SU-DHL-6 (cell line): ENCODE measurements at regions not wholly inside any gene's neighbourhood (a gene's known extent, or its start where the extent isn't known, plus 50 kb on each side); places are given as distances from the start of the nearest gene placed in this dataset.

Source experiments
- H2AFZ ChIP-seq: fragments of 200-600 bp; sonication (generic); 2 replicates; pipeline ENCODE4 v1.6.1; 2014; ENCODE audit warnings: low read depth, mild to moderate bottlenecking, moderate library complexity, mixed read lengths, antibody characterized with exemption, low read length; ENCODE audit not compliant: severe bottlenecking
- H3F3A ChIP-seq: fragments of 200-600 bp; shearing (Covaris generic); 2 replicates; pipeline ENCODE4 v1.6.0; 2016; ENCODE audit warnings: antibody characterized with exemption, mild to moderate bottlenecking; ENCODE audit not compliant: insufficient read depth
- H3K27ac ChIP-seq: fragments of 200-600 bp; sonication (generic); 2 replicates; pipeline ENCODE4 v1.5.1; 2016; ENCODE audit warnings: low read depth, mild to moderate bottlenecking, low read length, moderate library complexity, mixed read lengths
- H3K27me3 ChIP-seq: fragments of 200-600 bp; sonication (generic), shearing (Covaris generic); 2 replicates; pipeline ENCODE4 v1.6.0; 2014; ENCODE audit warnings: mild to moderate bottlenecking, low read length
- H3K36me3 ChIP-seq: fragments of 200-600 bp; sonication (generic); 2 replicates; pipeline ENCODE4 v1.6.1; 2014; ENCODE audit warnings: mild to moderate bottlenecking, low read length, mixed read lengths
- H3K4me2 ChIP-seq: fragments of 300-600, 200-600 bp; shearing (Covaris generic), sonication (generic); 2 replicates; pipeline ENCODE4 v1.6.0; 2014; ENCODE audit warnings: low read length, low read depth, mild to moderate bottlenecking; ENCODE audit not compliant: poor library complexity, severe bottlenecking
- H3K4me3 ChIP-seq: fragments of 200-600 bp; sonication (generic); 2 replicates; pipeline ENCODE4 v1.5.1; 2014; ENCODE audit warnings: antibody characterized with exemption, low read length, mild to moderate bottlenecking, mixed read lengths; ENCODE audit not compliant: insufficient read depth, poor library complexity, severe bottlenecking
- H3K79me2 ChIP-seq: fragments of 200-600 bp; sonication (generic); 2 replicates; pipeline ENCODE4 v1.6.1; 2014; ENCODE audit warnings: mild to moderate bottlenecking, low read length, moderate library complexity; ENCODE audit not compliant: insufficient read depth
- H3K9ac ChIP-seq: fragments of 200-600 bp; sonication (generic); 2 replicates; pipeline ENCODE4 v1.7.0; 2014; ENCODE audit warnings: mild to moderate bottlenecking, low read length
- H3K9me2 ChIP-seq: fragments of 200-600 bp; sonication (generic); replicated peaks from 2 replicates; pipeline ENCODE4 v1.6.1; 2014; ENCODE audit warnings: low read length; ENCODE audit not compliant: insufficient read depth
- H3K9me3 ChIP-seq: fragments of 200-600 bp; sonication (generic); 2 replicates; pipeline ENCODE4 v1.6.1; 2014; ENCODE audit warnings: low read length, mixed read lengths; ENCODE audit not compliant: insufficient read depth
- H4K20me1 ChIP-seq: fragments of 200-600 bp; sonication (generic); 2 replicates; pipeline ENCODE4 v1.6.1; 2014; ENCODE audit warnings: low read depth, mild to moderate bottlenecking, antibody characterized with exemption, low read length, moderate library complexity, mixed read lengths
- CTCF ChIP-seq: fragments of 200-600 bp; sonication (generic); IDR thresholded peaks from one replicate; pipeline ENCODE4 v1.5.1; 2017; ENCODE audit warnings: antibody characterized with exemption, mild to moderate bottlenecking, low read length, moderate library complexity; ENCODE audit not compliant: insufficient read depth, poor library complexity, severe bottlenecking
- EZH2phosphoT487 ChIP-seq: fragments of 200-600 bp; sonication (generic), shearing (Covaris generic); conservative IDR thresholded peaks from 2 replicates; pipeline ENCODE4 v1.6.1; 2018; ENCODE audit warnings: mild to moderate bottlenecking, antibody characterized with exemption, low read length, moderate library complexity, mixed read lengths

- no peaks in the 10 kb centered on the region for H3K9me2 ChIP-seq
Observed at GRCh38 chr3:182601597-182601996, 191.7 kb upstream of the ATP11B start.

GRCh38 chr3:182603501-182603900 is 189.8 kb upstream of the ATP11B start:
- Histone ChIP-seq H3K4me3 (no peak overlapping the region), H4K20me1 (no peaks in the 10 kb centered on the region), H3K27me3 (no peaks in the 10 kb centered on the region), H3K27ac (no peak overlapping the region), H2AFZ (no peak overlapping the region), H3F3A (no peaks in the 10 kb centered on the region), H3K36me3 (no peaks in the 10 kb centered on the region), H3K9ac (no peak overlapping the region), H3K4me2 (no peak overlapping the region), H3K79me2 (no peaks in the 10 kb centered on the region), H3K9me3 (no peaks in the 10 kb centered on the region), H3K9me2 (no peaks in the 10 kb centered on the region)
- TF ChIP-seq EZH2phosphoT487 (no peak), CTCF (no peak)

More at GRCh38 chr3:182601597-182601996, 191.7 kb upstream of the ATP11B start:
- Histone ChIP-seq H3K79me2 (no peaks in the 10 kb centered on the region), H2AFZ (no peak overlapping the region), H3F3A (no peaks in the 10 kb centered on the region), H3K4me3 (no peak overlapping the region), H4K20me1 (no peaks in the 10 kb centered on the region), H3K4me2 (no peak overlapping the region), H3K36me3 (no peaks in the 10 kb centered on the region), H3K27ac (no peak overlapping the region), H3K27me3 (no peaks in the 10 kb centered on the region), H3K9ac (no peak overlapping the region), H3K9me3 (no peaks in the 10 kb centered on the region)
- TF ChIP-seq EZH2phosphoT487 (no peak), CTCF (no peak)

GRCh38 chr3:182605882-182606611 is 187.3 kb upstream of the ATP11B start:
- H3K27me3 ChIP-seq = no peaks in the 10 kb centered on the region
- no peak overlapping the region for H3K4me3 ChIP-seq
- TF ChIP-seq EZH2phosphoT487 (no peak), CTCF (no peak)
- no peaks in the 10 kb centered on the region for H3K9me2 ChIP-seq
- no peak overlapping the region for H3K27ac ChIP-seq
- no peak overlapping the region for H3K9ac ChIP-seq
- no peak overlapping the region for H3K4me2 ChIP-seq
- H2AFZ ChIP-seq = no peak overlapping the region
- H3K9me3 ChIP-seq = no peaks in the 10 kb centered on the region
- no peaks in the 10 kb centered on the region for H4K20me1 ChIP-seq
- no peaks in the 10 kb centered on the region for H3K79me2 ChIP-seq
- no peaks in the 10 kb centered on the region for H3K36me3 ChIP-seq
- no peaks in the 10 kb centered on the region for H3F3A ChIP-seq
